H1 (cell line): ENCODE measurements at regions not wholly inside any gene's neighbourhood (a gene's known extent, or its start where the extent isn't known, plus 50 kb on each side); places are given as distances from the start of the nearest gene placed in this dataset.

Source experiments
- BRCA1 ChIP-seq: IDR thresholded peaks from 2 replicates; pipeline ENCODE4 v1.6.1; 2012; ENCODE audit warnings: low read depth, low read length, improper control_type of control experiment
- CHD2 ChIP-seq: IDR thresholded peaks from 2 replicates; pipeline ENCODE4 v1.6.1; 2012; ENCODE audit warnings: low read length, improper control_type of control experiment
- CREB1 ChIP-seq: IDR thresholded peaks from 2 replicates; pipeline ENCODE4 v1.6.1; 2012; ENCODE audit warnings: inconsistent platforms
- CTCF ChIP-seq, 3 experiments: IDR thresholded peaks; 1 replicate in 2 of 3; 2 replicates in 1 of 3; pipeline versions ENCODE4 v1.5.1 to v1.6.1; 2011; ENCODE audit warnings: low read length in 3 of 3, mild to moderate bottlenecking in 3 of 3, inconsistent platforms in 2 of 3, low read depth in 1 of 3, moderate library complexity in 1 of 3; ENCODE audit not compliant: insufficient read depth in 1 of 3; ENCODE audit errors: control extremely low read depth in 1 of 3
- EP300 ChIP-seq, 2 experiments: IDR thresholded peaks; 1 replicate in 1 of 2; 2 replicates in 1 of 2; pipeline ENCODE4 v1.6.1; 2011 to 2012; ENCODE audit warnings: low read depth in 2 of 2, low read length in 2 of 2, mild to moderate bottlenecking in 2 of 2, borderline replicate concordance in 1 of 2, inconsistent platforms in 1 of 2, moderate library complexity in 1 of 2
- EZH2 ChIP-seq: fragments of 200-600 bp; sonication (generic); IDR thresholded peaks from 2 replicates; pipeline ENCODE4 v1.7.1; 2012; ENCODE audit warnings: low read depth, mild to moderate bottlenecking, moderate library complexity, low read length, inconsistent platforms; ENCODE audit not compliant: severe bottlenecking
- POLR2A ChIP-seq, 2 experiments: IDR thresholded peaks; 1 replicate in 1 of 2; 2 replicates in 1 of 2; pipeline ENCODE4 v1.6.1; 2011; ENCODE audit warnings: low read depth in 2 of 2, low read length in 2 of 2, mild to moderate bottlenecking in 2 of 2; ENCODE audit errors: control extremely low read depth in 1 of 2
- POLR2AphosphoS5 ChIP-seq: IDR thresholded peaks from 2 replicates; pipeline ENCODE4 v1.6.1; 2011; ENCODE audit warnings: low read depth, low read length
- RBBP5 ChIP-seq: IDR thresholded peaks from 2 replicates; pipeline ENCODE4 v1.7.1; 2012; ENCODE audit warnings: low read depth, mild to moderate bottlenecking, inconsistent platforms, low read length, moderate library complexity, borderline replicate concordance
- RFX5 ChIP-seq: IDR thresholded peaks from 2 replicates; pipeline ENCODE4 v1.6.1; 2011; ENCODE audit warnings: low read depth, low read length, improper control_type of control experiment, borderline replicate concordance
- TAF7 ChIP-seq: optimal IDR thresholded peaks from 2 replicates; pipeline ENCODE3; 2011; ENCODE audit warnings: low read depth, mild to moderate bottlenecking, inconsistent platforms, low read length, moderate library complexity, borderline replicate concordance

DNA sequence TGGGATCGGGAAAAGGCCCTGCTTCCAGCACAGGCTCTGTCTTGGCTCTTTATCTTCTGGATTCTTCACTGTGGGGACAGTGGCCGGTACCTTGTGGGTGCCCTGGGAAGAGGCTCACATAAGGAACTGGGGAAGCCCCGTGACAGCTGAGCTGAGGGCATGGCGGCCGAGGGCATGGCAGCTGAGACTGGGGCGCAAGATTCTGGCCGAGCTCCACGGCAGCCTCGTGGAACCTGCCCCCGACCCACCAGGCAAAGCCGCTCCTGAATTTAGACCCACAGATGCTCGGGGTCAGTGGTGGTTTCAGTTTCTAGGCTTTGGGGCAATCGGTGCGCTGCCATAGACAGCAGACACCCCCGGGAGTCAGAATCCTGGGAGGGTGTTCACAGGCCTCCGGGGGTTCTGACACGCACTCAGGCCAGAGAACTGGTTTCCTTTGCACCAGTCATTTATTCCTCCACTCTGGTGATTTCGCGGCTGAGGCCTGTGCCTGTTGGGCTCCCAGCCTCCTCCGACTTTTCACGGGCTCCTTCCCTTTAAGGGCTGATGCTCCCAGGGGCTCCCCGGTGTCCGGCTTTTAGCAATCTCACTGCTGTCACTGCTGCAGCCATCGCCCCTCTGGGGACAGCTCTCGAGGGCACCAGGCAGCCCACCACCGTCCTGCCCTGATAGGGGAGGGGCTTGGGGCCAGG is 117.6 kb downstream of the TEX29 start:
- no peak for TF ChIP-seq BRCA1
- TF ChIP-seq EP300 (IDR thresholded peaks at IDR 0.05; ENCODE audit: borderline replicate concordance in 1 of 2, low read depth in 2 of 2, low read length in 2 of 2), result no peak
- TF ChIP-seq CREB1, result no peak
- TF ChIP-seq EZH2, result no peak
- no peak for TF ChIP-seq CTCF (IDR thresholded peaks at IDR 0.05; ENCODE audit: control extremely low read depth in 1 of 3, insufficient read depth in 1 of 3, low read depth in 1 of 3, low read length in 3 of 3)
- TF ChIP-seq CHD2, result no peak
- no peak for TF ChIP-seq POLR2A (IDR thresholded peaks at IDR 0.05; ENCODE audit: control extremely low read depth in 1 of 2, low read depth in 2 of 2, low read length in 2 of 2)
- no peak for TF ChIP-seq RBBP5
- TF ChIP-seq TAF7, result no peak
- no peak for TF ChIP-seq POLR2AphosphoS5
- TF ChIP-seq RFX5, result no peak
